ENCODE measurements at regions not wholly inside any gene's neighbourhood (a gene's known extent, or its start where the extent isn't known, plus 50 kb on each side); places are given as distances from the start of the nearest gene placed in this dataset.

DNA sequence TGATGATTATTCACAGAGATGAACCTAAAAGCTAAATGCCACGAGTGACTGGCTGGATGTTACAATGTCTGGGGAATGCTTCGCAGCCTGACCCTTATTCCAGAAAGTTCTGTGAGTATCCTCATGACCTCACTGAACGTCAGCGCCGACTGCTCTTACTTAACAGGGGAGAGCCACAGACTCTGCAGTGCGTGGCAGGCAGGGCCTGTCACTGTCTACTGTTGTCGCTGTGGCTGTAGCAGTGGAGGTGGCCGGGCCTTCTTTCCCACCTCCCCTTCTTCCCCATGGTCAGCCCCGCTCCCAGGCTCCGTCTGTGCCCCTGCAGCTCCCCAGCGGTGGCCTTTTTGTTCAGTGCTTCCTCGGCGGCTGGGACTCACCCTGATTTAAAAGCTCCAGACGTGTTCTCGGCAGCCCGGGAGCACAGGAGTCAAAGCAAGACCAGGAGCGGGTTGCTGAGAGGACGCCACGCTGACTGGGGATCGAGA, 52.2 kb upstream of the TARBP1 start:
- TF ChIP-seq POLR2AphosphoS5 (IDR thresholded peaks at IDR 0.05) = peak; percentile 10
- TF ChIP-seq CTCF (IDR thresholded peaks at IDR 0.05) = no peak

Measured in prostate gland (tissue), 2 donors.